B cell (primary cell): ENCODE measurements at regions not wholly inside any gene's neighbourhood (a gene's known extent, or its start where the extent isn't known, plus 50 kb on each side); places are given as distances from the start of the nearest gene placed in this dataset.

Experiments
- ATAC-seq: fragments of 200-7000 bp; cut with Tn5 transposase; one replicate; pipeline ENCODE4 v1.10.0; 2021; ENCODE audit warnings: low read depth, mild to moderate bottlenecking, moderate number of reproducible peaks, moderate library complexity
- CTCF ChIA-PET: fragments of 350-600 bp; sonication (Branson Sonifier 250); formaldehyde crosslinking; loops from one replicate; lab custom pipeline; 2021; ENCODE audit warnings: antibody characterized with exemption, inconsistent platforms; lab: Charles Lee
- POLR2A ChIA-PET: fragments of 350-600 bp; sonication (Branson Sonifier 250); formaldehyde crosslinking; loops from one replicate; lab custom pipeline; 2021; ENCODE audit warnings: antibody characterized with exemption; lab: Charles Lee
- DNase-seq: peaks from one replicate; pipeline ENCODE4 v3.0.0; 2013
- H2AFZ ChIP-seq: 2 replicates; pipeline ENCODE4 v1.6.1; 2012; ENCODE audit warnings: mild to moderate bottlenecking, low read depth, low read length; ENCODE audit not compliant: insufficient read depth, poor library complexity, severe bottlenecking
- H3K27ac ChIP-seq, 2 donors: 1 replicate in 1 of 2; 2 replicates in 1 of 2; pipeline ENCODE4 v1.5.1; 2012 to 2013; ENCODE audit warnings: low read length in 2 of 2, mild to moderate bottlenecking in 2 of 2, moderate library complexity in 1 of 2
- H3K27me3 ChIP-seq, 4 experiments: fragments of 200-600 bp in 1 of 4; sonication (generic) in 1 of 4; replicated peaks in 1 of 4; 1 replicate in 2 of 4; 2 replicates in 2 of 4; pipeline versions ENCODE4 v1.6.1 to v1.7.0; 2013 to 2016; ENCODE audit warnings: low read length in 3 of 4, mild to moderate bottlenecking in 2 of 4, mixed read lengths in 1 of 4, moderate library complexity in 1 of 4; ENCODE audit not compliant: insufficient read depth in 4 of 4, control insufficient read depth in 3 of 4; ENCODE audit errors: control extremely low read depth in 1 of 4
- H3K36me3 ChIP-seq, 2 experiments: replicated peaks in 1 of 2; 1 replicate in 1 of 2; 2 replicates in 1 of 2; pipeline versions ENCODE4 v1.6.1 to v1.7.1; 2013; ENCODE audit warnings: low read length in 1 of 2; ENCODE audit not compliant: insufficient read depth in 2 of 2, control insufficient read depth in 1 of 2; ENCODE audit errors: control extremely low read depth in 1 of 2, extremely low read depth in 1 of 2
- H3K4me1 ChIP-seq, 2 donors: fragments of 200-600 bp in 1 of 2; sonication (generic) in 1 of 2; 1 replicate in 1 of 2; 2 replicates in 1 of 2; pipeline versions ENCODE4 v1.5.1 to v1.6.1; 2013 to 2017; ENCODE audit warnings: low read length in 2 of 2; ENCODE audit not compliant: control insufficient read depth in 2 of 2, insufficient read depth in 2 of 2
- H3K4me2 ChIP-seq: replicated peaks from 2 replicates; pipeline ENCODE3; 2012; ENCODE audit warnings: mild to moderate bottlenecking, low read depth, low read length; ENCODE audit not compliant: poor library complexity, severe bottlenecking
- H3K4me3 ChIP-seq, 5 experiments: fragments of 200-600 bp in 1 of 5; sonication (generic) in 1 of 5; 1 replicate in 3 of 5; 2 replicates in 2 of 5; pipeline versions ENCODE4 v1.5.1 to v1.7.0; 2011 to 2016; ENCODE audit warnings: low read length in 4 of 5, mild to moderate bottlenecking in 4 of 5, low read depth in 2 of 5, control low read depth in 1 of 5, moderate library complexity in 1 of 5; ENCODE audit not compliant: insufficient read depth in 1 of 5; ENCODE audit errors: control extremely low read depth in 1 of 5, extremely low read depth in 1 of 5
- H3K79me2 ChIP-seq: fragments of 200-600 bp; sonication (generic); one replicate; pipeline ENCODE4 v1.6.0; 2016; ENCODE audit warnings: low read length; ENCODE audit not compliant: control insufficient read depth, insufficient read depth
- H3K9ac ChIP-seq: fragments of 200-600 bp; sonication (generic); 2 replicates; pipeline ENCODE4 v1.6.1; 2017; ENCODE audit warnings: mild to moderate bottlenecking, low read length, moderate library complexity
- H3K9me3 ChIP-seq, 3 donors: one replicate each; pipeline versions ENCODE4 v1.6.1 to v1.7.1; 2013; ENCODE audit warnings: low read length in 2 of 3; ENCODE audit not compliant: control insufficient read depth in 2 of 3, insufficient read depth in 1 of 3; ENCODE audit errors: control extremely low read depth in 1 of 3
- H4K20me1 ChIP-seq: 2 replicates; pipeline ENCODE4 v1.6.0; 2012; ENCODE audit warnings: mild to moderate bottlenecking, low read length; ENCODE audit not compliant: insufficient read depth, control insufficient read depth, poor library complexity, severe bottlenecking
- H3K27ac Mint-ChIP-seq: one replicate; pipeline ENCODE4 v1.8.0; 2021; ENCODE audit warnings: mixed read lengths
- H3K27me3 Mint-ChIP-seq: one replicate; pipeline ENCODE4 v1.8.0; 2021; ENCODE audit warnings: mixed read lengths
- H3K4me1 Mint-ChIP-seq: one replicate; pipeline ENCODE4 v1.8.0; 2021; ENCODE audit warnings: mixed read lengths
- H3K4me3 Mint-ChIP-seq: one replicate; pipeline ENCODE4 v1.8.0; 2021; ENCODE audit warnings: mixed read lengths
- H3K9me3 Mint-ChIP-seq: one replicate; pipeline ENCODE4 v1.8.0; 2022; ENCODE audit warnings: mixed read lengths; ENCODE audit not compliant: insufficient read depth
- EZH2 ChIP-seq: IDR thresholded peaks from 2 replicates; pipeline ENCODE4 v1.6.1; 2012; ENCODE audit warnings: borderline replicate concordance, low read depth, mild to moderate bottlenecking, moderate library complexity, low read length; ENCODE audit not compliant: insufficient read depth, poor library complexity, severe bottlenecking
- WGBS: methylation state at CpG from one replicate; pipeline ENCODE4 v1.1.5; 2013; ENCODE audit warnings: missing lambda C conversion rate; ENCODE audit not compliant: insufficient coverage; 5-methylcytosine and 5-hydroxymethylcytosine counted together
- intact Hi-C: fragments of 100-400 bp; cut with micrococcal nuclease; formaldehyde crosslinking; loops from one replicate; pipeline ENCODE4 v1.10.0; 2022
- TF ChIP-seq, protein P1 (sequence below): fragments of 200-600 bp; IDR thresholded peaks from one replicate; pipeline ENCODE4 v1.8.0; 2022; ENCODE audit warnings: antibody characterized with exemption, mild to moderate bottlenecking

DNA sequence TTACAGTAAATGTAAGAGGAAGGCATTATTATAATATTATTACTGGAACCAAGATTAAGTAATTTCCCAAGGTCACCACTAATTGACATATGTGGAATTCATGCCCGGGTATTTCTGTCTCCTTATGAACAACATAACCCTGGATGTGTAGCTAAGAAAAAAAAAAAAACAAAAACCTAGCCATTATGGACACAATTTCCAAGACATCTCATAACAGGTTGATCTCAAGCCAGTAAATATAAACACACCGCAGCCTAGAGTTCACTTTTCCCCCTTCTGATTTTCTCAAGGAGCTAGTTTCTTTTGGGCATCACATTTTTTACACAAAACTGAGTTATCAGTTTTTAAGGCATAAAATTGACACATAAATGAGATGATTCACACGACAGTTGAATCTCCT lies 306.5 kb upstream of the RSPO3 start:
- WGBS: 86% methylated on average over 1 of the region's 3 CpGs
- Mint-ChIP-seq H3K4me1 (no peaks in the 10 kb centered on the region), H3K4me3 (no peak overlapping the region), H3K27ac (no peak overlapping the region), H3K9me3 (no peaks in the 10 kb centered on the region), H3K27me3 (no peaks in the 10 kb centered on the region)
- ChIA-PET POLR2A (no interaction called here), CTCF (interaction anchor here (0.7 kb wide), 1 partner anchor 143 kb away, joined by 3 read pairs; no protein-coding TSS in a partner anchor)
- intact Hi-C loops: no loop called here
- no peaks in the 10 kb centered on the region for H3K36me3 ChIP-seq
- H3K9ac ChIP-seq: no peak overlapping the region
- H3K4me3 ChIP-seq: no peak overlapping the region
- H4K20me1 ChIP-seq: no peaks in the 10 kb centered on the region
- DNase-seq (no peak), ATAC-seq (no peak)
- H3K4me1 ChIP-seq: no peaks in the 10 kb centered on the region
- H2AFZ ChIP-seq: no peak overlapping the region
- H3K4me2 ChIP-seq: no peak overlapping the region
- H3K27me3 ChIP-seq: no peaks in the 10 kb centered on the region
- H3K9me3 ChIP-seq: no peaks in the 10 kb centered on the region
- no peak for TF ChIP-seq EZH2
- TF ChIP-seq, protein P1, sequence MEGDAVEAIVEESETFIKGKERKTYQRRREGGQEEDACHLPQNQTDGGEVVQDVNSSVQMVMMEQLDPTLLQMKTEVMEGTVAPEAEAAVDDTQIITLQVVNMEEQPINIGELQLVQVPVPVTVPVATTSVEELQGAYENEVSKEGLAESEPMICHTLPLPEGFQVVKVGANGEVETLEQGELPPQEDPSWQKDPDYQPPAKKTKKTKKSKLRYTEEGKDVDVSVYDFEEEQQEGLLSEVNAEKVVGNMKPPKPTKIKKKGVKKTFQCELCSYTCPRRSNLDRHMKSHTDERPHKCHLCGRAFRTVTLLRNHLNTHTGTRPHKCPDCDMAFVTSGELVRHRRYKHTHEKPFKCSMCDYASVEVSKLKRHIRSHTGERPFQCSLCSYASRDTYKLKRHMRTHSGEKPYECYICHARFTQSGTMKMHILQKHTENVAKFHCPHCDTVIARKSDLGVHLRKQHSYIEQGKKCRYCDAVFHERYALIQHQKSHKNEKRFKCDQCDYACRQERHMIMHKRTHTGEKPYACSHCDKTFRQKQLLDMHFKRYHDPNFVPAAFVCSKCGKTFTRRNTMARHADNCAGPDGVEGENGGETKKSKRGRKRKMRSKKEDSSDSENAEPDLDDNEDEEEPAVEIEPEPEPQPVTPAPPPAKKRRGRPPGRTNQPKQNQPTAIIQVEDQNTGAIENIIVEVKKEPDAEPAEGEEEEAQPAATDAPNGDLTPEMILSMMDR: no peak
- no peaks in the 10 kb centered on the region for H3K79me2 ChIP-seq
- no peak overlapping the region for H3K27ac ChIP-seq

DNA sequence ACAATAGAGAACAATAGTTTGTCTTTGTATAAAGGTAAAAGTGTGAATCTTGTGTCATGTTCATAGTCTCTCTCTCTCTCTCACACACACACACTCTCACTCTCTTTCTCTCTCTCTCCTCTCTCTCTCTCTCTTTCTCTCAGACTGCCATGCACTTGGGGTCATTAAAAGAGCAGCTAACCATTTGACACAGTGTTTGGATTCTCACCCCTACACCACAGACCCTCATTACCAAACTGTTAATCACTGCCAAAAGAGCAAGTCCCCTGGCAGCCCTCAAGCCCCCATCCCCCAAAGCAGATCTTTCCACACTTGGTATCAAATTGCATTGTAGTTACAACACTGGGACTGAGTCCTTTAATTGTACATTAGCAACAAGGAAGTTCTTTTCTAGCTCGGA lies 305.8 kb upstream of the RSPO3 start:
- CTCF ChIA-PET: interaction anchor here (0.7 kb wide), 1 partner anchor 143 kb away, joined by 3 read pairs; no protein-coding TSS in a partner anchor
- H3K36me3 ChIP-seq: no peaks in the 10 kb centered on the region
- H4K20me1 ChIP-seq: no peaks in the 10 kb centered on the region
- Mint-ChIP-seq H3K27ac (no peak overlapping the region), H3K27me3 (no peaks in the 10 kb centered on the region), H3K9me3 (no peaks in the 10 kb centered on the region), H3K4me3 (no peak overlapping the region), H3K4me1 (no peaks in the 10 kb centered on the region)
- TF ChIP-seq, protein P1: no peak
- DNase-seq (no peak), ATAC-seq (no peak)
- H3K27me3 ChIP-seq: no peaks in the 10 kb centered on the region
- H3K9ac ChIP-seq: no peak overlapping the region
- H3K4me1 ChIP-seq: no peaks in the 10 kb centered on the region
- H3K27ac ChIP-seq: no peak overlapping the region
- no peak overlapping the region for H2AFZ ChIP-seq
- H3K4me3 ChIP-seq: no peak overlapping the region
- no CpG with 5 or more reads among the region's 1 CpG for WGBS
- POLR2A ChIA-PET: no interaction called here
- no peaks in the 10 kb centered on the region for H3K9me3 ChIP-seq
- no peaks in the 10 kb centered on the region for H3K79me2 ChIP-seq
- intact Hi-C loops: no loop called here
- H3K4me2 ChIP-seq: no peak overlapping the region
